IMR-90 (cell line): ENCODE measurements at regions not wholly inside any gene's neighbourhood (a gene's known extent, or its start where the extent isn't known, plus 50 kb on each side); places are given as distances from the start of the nearest gene placed in this dataset.

Experiments
- BHLHE40 ChIP-seq: fragments of 150-350 bp; IDR thresholded peaks from 2 replicates; pipeline ENCODE4 v1.6.1; 2016; ENCODE audit warnings: mild to moderate bottlenecking, low read depth, low read length
- CEBPB ChIP-seq: IDR thresholded peaks from 2 replicates; pipeline ENCODE4 v1.6.1; 2012; ENCODE audit warnings: low read depth, low read length, improper control_type of control experiment
- CTCF ChIP-seq: conservative IDR thresholded peaks from 2 replicates; pipeline ENCODE4 v1.5.1; 2012; ENCODE audit warnings: mild to moderate bottlenecking, low read depth, low read length, improper control_type of control experiment
- POLR2A ChIP-seq: IDR thresholded peaks from 2 replicates; pipeline ENCODE4 v1.6.1; 2012; ENCODE audit warnings: mild to moderate bottlenecking, low read depth, low read length
- RAD21 ChIP-seq: IDR thresholded peaks from 2 replicates; pipeline ENCODE4 v1.6.1; 2012; ENCODE audit warnings: low read length, improper control_type of control experiment

GRCh38 chr5:52684051-52684450 is 103.7 kb upstream of the ITGA1 start:
- no peak for TF ChIP-seq CTCF
- TF ChIP-seq POLR2A: no peak
- no peak for TF ChIP-seq BHLHE40
- TF ChIP-seq CEBPB: no peak
- TF ChIP-seq RAD21: no peak
